HEK293 (cell line): ENCODE measurements at regions not wholly inside any gene's neighbourhood (a gene's known extent, or its start where the extent isn't known, plus 50 kb on each side); places are given as distances from the start of the nearest gene placed in this dataset.

ENCODE experiments used
- CTCF ChIA-PET: fragments of 350-600 bp; formaldehyde crosslinking; extraction: SDS; loops from one replicate; lab custom pipeline; 2021; ENCODE audit warnings: antibody characterized with exemption; lab: Yijun Ruan, JAX
- POLR2A ChIA-PET: fragments of 300-600 bp; formaldehyde crosslinking; extraction: SDS; loops from one replicate; lab custom pipeline; 2020; ENCODE audit warnings: antibody characterized with exemption, inconsistent platforms; lab: Yijun Ruan, JAX
- H3K27ac ChIP-seq: fragments of 200-500 bp; sonication (Bioruptor generic); 2 replicates; pipeline ENCODE4 v1.5.1; 2014; ENCODE audit warnings: low read depth, low read length, control low read depth, inconsistent platforms; ENCODE audit errors: extremely low read depth
- H3K36me3 ChIP-seq, 2 experiments: fragments of 200-500 bp in 1 of 2; sonication (Bioruptor generic) in 1 of 2; 1 replicate in 1 of 2; 2 replicates in 1 of 2; pipeline ENCODE4 v1.5.1; 2014 to 2017; ENCODE audit warnings: inconsistent platforms in 2 of 2, low read length in 2 of 2; ENCODE audit not compliant: control insufficient read depth in 2 of 2, insufficient read depth in 1 of 2
- H3K4me1 ChIP-seq: fragments of 200-500 bp; sonication (Bioruptor generic); 2 replicates; pipeline ENCODE4 v1.5.1; 2014; ENCODE audit warnings: mild to moderate bottlenecking, low read length, inconsistent platforms; ENCODE audit not compliant: control insufficient read depth, insufficient read depth
- H3K4me3 ChIP-seq: 2 replicates; pipeline ENCODE4 v1.5.1; 2011; ENCODE audit warnings: low read depth, mild to moderate bottlenecking, control low read depth, low read length, moderate library complexity
- H3K9me3 ChIP-seq: fragments of 200-500 bp; sonication (Bioruptor generic); 2 replicates; pipeline ENCODE4 v1.5.1; 2014; ENCODE audit warnings: low read depth, low read length, inconsistent platforms; ENCODE audit not compliant: control insufficient read depth, insufficient read depth
- BCL11B ChIP-seq: fragments of 450-650 bp; formaldehyde crosslinking; IDR thresholded peaks from 2 replicates; pipeline ENCODE4 v1.5.1; 2016; ENCODE audit warnings: low read depth, missing biosample characterization, missing genetic modification characterization
- GLI4 ChIP-seq: fragments of 450-650 bp; formaldehyde crosslinking; IDR thresholded peaks from 2 replicates; pipeline ENCODE4 v1.5.1; 2016; ENCODE audit warnings: missing biosample characterization, missing genetic modification characterization
- HOXD13 ChIP-seq: sonication (generic); formaldehyde crosslinking; IDR thresholded peaks from 2 replicates; pipeline ENCODE4 v1.8.0; 2022; ENCODE audit warnings: missing genetic modification reagents, borderline replicate concordance
- KLF1 ChIP-seq: fragments of 450-650 bp; formaldehyde crosslinking; IDR thresholded peaks from 2 replicates; pipeline ENCODE4 v1.5.1; 2016; ENCODE audit warnings: missing biosample characterization, missing genetic modification characterization
- KLF16 ChIP-seq: fragments of 450-650 bp; formaldehyde crosslinking; IDR thresholded peaks from 2 replicates; pipeline ENCODE4 v1.5.1; 2017; ENCODE audit warnings: missing biosample characterization, missing genetic modification characterization
- KLF7 ChIP-seq: fragments of 450-650 bp; formaldehyde crosslinking; IDR thresholded peaks from 2 replicates; pipeline ENCODE4 v1.5.1; 2016; ENCODE audit warnings: missing biosample characterization, missing genetic modification characterization, borderline replicate concordance
- MEIS1 ChIP-seq: sonication (generic); formaldehyde crosslinking; IDR thresholded peaks from 2 replicates; pipeline ENCODE4 v1.8.1; 2022; ENCODE audit warnings: missing genetic modification reagents, mild to moderate bottlenecking, borderline replicate concordance
- PATZ1 ChIP-seq: fragments of 450-650 bp; formaldehyde crosslinking; IDR thresholded peaks from 2 replicates; pipeline ENCODE4 v1.5.1; 2016; ENCODE audit warnings: missing biosample characterization, missing genetic modification characterization
- SCRT2 ChIP-seq: fragments of 450-650 bp; formaldehyde crosslinking; IDR thresholded peaks from 2 replicates; pipeline ENCODE4 v1.5.1; 2016; ENCODE audit warnings: missing biosample characterization, missing genetic modification characterization
- SP7 ChIP-seq: fragments of 450-650 bp; formaldehyde crosslinking; IDR thresholded peaks from 2 replicates; pipeline ENCODE4 v1.5.1; 2016; ENCODE audit warnings: missing biosample characterization, missing genetic modification characterization
- TRIM28 ChIP-seq: IDR thresholded peaks from 2 replicates; pipeline ENCODE4 v1.6.1; 2011; ENCODE audit warnings: low read length, control low read depth, borderline replicate concordance
- WT1 ChIP-seq: fragments of 450-650 bp; formaldehyde crosslinking; IDR thresholded peaks from 2 replicates; pipeline ENCODE4 v1.5.1; 2016; ENCODE audit warnings: missing biosample characterization, missing genetic modification characterization
- YY2 ChIP-seq: fragments of 450-650 bp; formaldehyde crosslinking; IDR thresholded peaks from 2 replicates; pipeline ENCODE4 v1.5.1; 2016; ENCODE audit warnings: missing biosample characterization, missing genetic modification characterization
- ZBTB17 ChIP-seq: fragments of 450-650 bp; formaldehyde crosslinking; IDR thresholded peaks from 2 replicates; pipeline ENCODE4 v1.5.1; 2016; ENCODE audit warnings: missing biosample characterization, missing genetic modification characterization
- ZBTB7A ChIP-seq: fragments of 450-650 bp; formaldehyde crosslinking; IDR thresholded peaks from 2 replicates; pipeline ENCODE4 v1.5.1; 2016; ENCODE audit warnings: low read depth, missing biosample characterization, missing genetic modification characterization
- ZFP37 ChIP-seq: fragments of 450-650 bp; formaldehyde crosslinking; IDR thresholded peaks from 2 replicates; pipeline ENCODE4 v1.5.1; 2016; ENCODE audit warnings: missing biosample characterization, missing genetic modification characterization
- ZFP41 ChIP-seq: fragments of 450-650 bp; formaldehyde crosslinking; IDR thresholded peaks from 2 replicates; pipeline ENCODE4 v1.5.1; 2016; ENCODE audit warnings: missing biosample characterization, missing genetic modification characterization, borderline replicate concordance
- ZNF121 ChIP-seq: fragments of 450-650 bp; formaldehyde crosslinking; IDR thresholded peaks from 2 replicates; pipeline ENCODE4 v1.5.1; 2016; ENCODE audit warnings: missing biosample characterization, missing genetic modification characterization
- ZNF366 ChIP-seq: fragments of 450-650 bp; formaldehyde crosslinking; conservative IDR thresholded peaks from 2 replicates; pipeline ENCODE4 v1.5.1; 2016; ENCODE audit warnings: missing biosample characterization, missing genetic modification characterization
- ZNF391 ChIP-seq: fragments of 450-650 bp; formaldehyde crosslinking; IDR thresholded peaks from 2 replicates; pipeline ENCODE4 v1.5.1; 2016; ENCODE audit warnings: low read depth, missing biosample characterization, missing genetic modification characterization, borderline replicate concordance
- ZNF664 ChIP-seq: fragments of 450-650 bp; formaldehyde crosslinking; IDR thresholded peaks from 2 replicates; pipeline ENCODE4 v1.5.1; 2016; ENCODE audit warnings: missing biosample characterization, missing genetic modification characterization
- ZNF76 ChIP-seq: fragments of 450-650 bp; formaldehyde crosslinking; IDR thresholded peaks from 2 replicates; pipeline ENCODE4; 2016; ENCODE audit warnings: low read depth, missing biosample characterization, missing genetic modification characterization, borderline replicate concordance
- ZNF785 ChIP-seq: fragments of 450-650 bp; formaldehyde crosslinking; IDR thresholded peaks from 2 replicates; pipeline ENCODE4 v1.5.1; 2016; ENCODE audit warnings: missing biosample characterization, missing genetic modification characterization
- ZNF791 ChIP-seq: fragments of 450-650 bp; formaldehyde crosslinking; IDR thresholded peaks from 2 replicates; pipeline ENCODE4 v1.5.1; 2016; ENCODE audit warnings: missing biosample characterization, missing genetic modification characterization
- TF ChIP-seq, protein P1 (sequence below): fragments of 450-650 bp; formaldehyde crosslinking; IDR thresholded peaks from 2 replicates; pipeline ENCODE4 v1.5.1; 2016; ENCODE audit warnings: missing biosample characterization, missing genetic modification characterization
- TF ChIP-seq, protein P2 (sequence below): fragments of 450-650 bp; IDR thresholded peaks from 2 replicates; pipeline ENCODE4 v1.5.1; 2018; ENCODE audit warnings: missing biosample characterization, missing genetic modification characterization
- TF ChIP-seq, protein P3 (sequence below): fragments of 450-650 bp; formaldehyde crosslinking; IDR thresholded peaks from 2 replicates; pipeline ENCODE4 v1.5.1; 2016; ENCODE audit warnings: missing biosample characterization, missing genetic modification characterization
- TF ChIP-seq, protein P4 (sequence below): fragments of 450-650 bp; formaldehyde crosslinking; IDR thresholded peaks from 2 replicates; pipeline ENCODE4 v1.5.1; 2016; ENCODE audit warnings: missing biosample characterization, missing genetic modification characterization
- TF ChIP-seq, protein P5 (sequence below): fragments of 450-650 bp; formaldehyde crosslinking; IDR thresholded peaks from 2 replicates; pipeline ENCODE4 v1.5.1; 2016; ENCODE audit warnings: missing biosample characterization, missing genetic modification characterization

DNA sequence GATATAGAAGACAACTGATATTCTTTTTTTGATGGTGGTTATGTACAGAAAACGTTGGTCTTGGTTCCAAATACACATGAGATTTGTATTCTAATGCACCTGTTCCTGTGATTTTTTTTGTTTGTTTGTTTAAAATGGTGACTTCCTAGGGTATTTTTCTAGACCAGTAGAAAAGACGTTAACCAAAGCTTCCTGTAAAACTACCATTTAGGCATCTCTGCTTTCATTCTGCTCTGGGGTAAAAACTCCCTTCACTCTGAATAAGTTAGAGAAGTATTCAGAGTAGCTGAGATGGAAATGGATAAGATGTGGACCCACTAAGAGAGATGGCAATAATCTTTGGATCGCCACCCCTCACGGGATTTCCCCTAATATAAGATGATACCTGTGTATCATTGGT, 343.2 kb upstream of the KLF3 start:
- Histone ChIP-seq H3K4me1 (no peaks in the 10 kb centered on the region), H3K36me3 (no peaks in the 10 kb centered on the region), H3K27ac (no peak overlapping the region), H3K9me3 (no peaks in the 10 kb centered on the region), H3K4me3 (no peak overlapping the region)
- POLR2A ChIA-PET = no interaction called here
- TF ChIP-seq BCL11B = no peak
- TF ChIP-seq MEIS1 (CRISPR knock-in tag) = no peak
- no peak for TF ChIP-seq HOXD13 (CRISPR knock-in tag)
- TF ChIP-seq ZNF366 (tag by site-specific recombination) = no peak
- TF ChIP-seq KLF7 (tag by site-specific recombination) = no peak
- no peak for TF ChIP-seq GLI4 (tag by site-specific recombination)
- TF ChIP-seq SCRT2 (tag by site-specific recombination) = no peak
- TF ChIP-seq, protein P1, sequence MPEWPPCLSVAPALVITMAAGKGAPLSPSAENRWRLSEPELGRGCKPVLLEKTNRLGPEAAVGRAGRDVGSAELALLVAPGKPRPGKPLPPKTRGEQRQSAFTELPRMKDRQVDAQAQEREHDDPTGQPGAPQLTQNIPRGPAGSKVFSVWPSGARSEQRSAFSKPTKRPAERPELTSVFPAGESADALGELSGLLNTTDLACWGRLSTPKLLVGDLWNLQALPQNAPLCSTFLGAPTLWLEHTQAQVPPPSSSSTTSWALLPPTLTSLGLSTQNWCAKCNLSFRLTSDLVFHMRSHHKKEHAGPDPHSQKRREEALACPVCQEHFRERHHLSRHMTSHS = no peak
- TF ChIP-seq, protein P2, sequence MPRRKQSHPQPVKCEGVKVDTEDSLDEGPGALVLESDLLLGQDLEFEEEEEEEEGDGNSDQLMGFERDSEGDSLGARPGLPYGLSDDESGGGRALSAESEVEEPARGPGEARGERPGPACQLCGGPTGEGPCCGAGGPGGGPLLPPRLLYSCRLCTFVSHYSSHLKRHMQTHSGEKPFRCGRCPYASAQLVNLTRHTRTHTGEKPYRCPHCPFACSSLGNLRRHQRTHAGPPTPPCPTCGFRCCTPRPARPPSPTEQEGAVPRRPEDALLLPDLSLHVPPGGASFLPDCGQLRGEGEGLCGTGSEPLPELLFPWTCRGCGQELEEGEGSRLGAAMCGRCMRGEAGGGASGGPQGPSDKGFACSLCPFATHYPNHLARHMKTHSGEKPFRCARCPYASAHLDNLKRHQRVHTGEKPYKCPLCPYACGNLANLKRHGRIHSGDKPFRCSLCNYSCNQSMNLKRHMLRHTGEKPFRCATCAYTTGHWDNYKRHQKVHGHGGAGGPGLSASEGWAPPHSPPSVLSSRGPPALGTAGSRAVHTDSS = no peak
- TF ChIP-seq, protein P3, sequence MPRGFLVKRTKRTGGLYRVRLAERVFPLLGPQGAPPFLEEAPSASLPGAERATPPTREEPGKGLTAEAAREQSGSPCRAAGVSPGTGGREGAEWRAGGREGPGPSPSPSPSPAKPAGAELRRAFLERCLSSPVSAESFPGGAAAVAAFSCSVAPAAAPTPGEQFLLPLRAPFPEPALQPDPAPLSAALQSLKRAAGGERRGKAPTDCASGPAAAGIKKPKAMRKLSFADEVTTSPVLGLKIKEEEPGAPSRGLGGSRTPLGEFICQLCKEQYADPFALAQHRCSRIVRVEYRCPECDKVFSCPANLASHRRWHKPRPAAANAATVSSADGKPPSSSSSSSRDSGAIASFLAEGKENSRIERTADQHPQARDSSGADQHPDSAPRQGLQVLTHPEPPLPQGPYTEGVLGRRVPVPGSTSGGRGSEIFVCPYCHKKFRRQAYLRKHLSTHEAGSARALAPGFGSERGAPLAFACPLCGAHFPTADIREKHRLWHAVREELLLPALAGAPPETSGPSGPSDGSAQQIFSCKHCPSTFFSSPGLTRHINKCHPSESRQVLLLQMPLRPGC (tag by site-specific recombination) = no peak
- no peak for TF ChIP-seq ZNF664 (tag by site-specific recombination)
- TF ChIP-seq ZFP37 (tag by site-specific recombination) = no peak
- no peak for TF ChIP-seq PATZ1 (tag by site-specific recombination)
- no peak for TF ChIP-seq ZBTB17 (tag by site-specific recombination)
- CTCF ChIA-PET = interaction anchor here (0.5 to 2.8 kb wide), 8 partner anchors 9 to 408 kb away, joined by 3 to 17 read pairs (median 4); no protein-coding TSS in a partner anchor

DNA sequence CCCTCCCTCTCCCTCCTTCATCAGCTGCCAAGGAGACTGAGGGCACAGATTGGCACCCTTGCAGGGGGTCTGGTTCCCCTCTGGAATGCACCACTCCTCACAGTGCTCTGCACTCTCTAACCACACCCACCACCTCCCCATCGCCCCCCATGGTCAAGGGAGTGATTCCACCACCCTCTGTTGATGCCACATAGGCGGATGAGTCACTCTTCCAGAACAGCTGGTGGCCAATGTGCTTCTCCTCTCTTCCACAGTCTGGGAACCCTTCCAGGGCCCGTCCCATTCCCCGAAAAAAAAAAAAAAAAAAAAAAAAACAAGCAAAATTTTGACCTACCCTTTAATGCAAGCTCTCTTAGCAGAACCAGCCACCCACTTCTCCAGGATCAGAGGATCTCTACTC, 341.3 kb upstream of the KLF3 start:
- Histone ChIP-seq H3K4me1 (no peaks in the 10 kb centered on the region), H3K4me3 (no peak overlapping the region), H3K9me3 (no peaks in the 10 kb centered on the region), H3K27ac (no peak overlapping the region), H3K36me3 (no peaks in the 10 kb centered on the region)
- CTCF ChIA-PET = interaction anchor here (0.9 kb wide), 1 partner anchor 260 kb away, joined by 4 read pairs; no protein-coding TSS in a partner anchor
- POLR2A ChIA-PET = no interaction called here
- TF ChIP-seq ZNF121 (no peak), TRIM28 (no peak), SP7 (tag by site-specific recombination) (0 out of 2 replicates have a peak, but pooled peaks have one; percentile 31), ZFP41 (tag by site-specific recombination) (no peak), WT1 (peak; percentile 73), ZNF391 (tag by site-specific recombination) (no peak), ZBTB7A (tag by site-specific recombination) (no peak), ZNF785 (no peak), YY2 (tag by site-specific recombination) (no peak), KLF7 (tag by site-specific recombination) (0 out of 2 replicates have a peak, but pooled peaks have one; percentile 42), KLF16 (no peak), ZNF76 (tag by site-specific recombination) (no peak), ZNF791 (tag by site-specific recombination) (no peak), KLF1 (peak; percentile 75)
- TF ChIP-seq, protein P4, sequence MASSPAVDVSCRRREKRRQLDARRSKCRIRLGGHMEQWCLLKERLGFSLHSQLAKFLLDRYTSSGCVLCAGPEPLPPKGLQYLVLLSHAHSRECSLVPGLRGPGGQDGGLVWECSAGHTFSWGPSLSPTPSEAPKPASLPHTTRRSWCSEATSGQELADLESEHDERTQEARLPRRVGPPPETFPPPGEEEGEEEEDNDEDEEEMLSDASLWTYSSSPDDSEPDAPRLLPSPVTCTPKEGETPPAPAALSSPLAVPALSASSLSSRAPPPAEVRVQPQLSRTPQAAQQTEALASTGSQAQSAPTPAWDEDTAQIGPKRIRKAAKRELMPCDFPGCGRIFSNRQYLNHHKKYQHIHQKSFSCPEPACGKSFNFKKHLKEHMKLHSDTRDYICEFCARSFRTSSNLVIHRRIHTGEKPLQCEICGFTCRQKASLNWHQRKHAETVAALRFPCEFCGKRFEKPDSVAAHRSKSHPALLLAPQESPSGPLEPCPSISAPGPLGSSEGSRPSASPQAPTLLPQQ = no peak
- TF ChIP-seq, protein P5, sequence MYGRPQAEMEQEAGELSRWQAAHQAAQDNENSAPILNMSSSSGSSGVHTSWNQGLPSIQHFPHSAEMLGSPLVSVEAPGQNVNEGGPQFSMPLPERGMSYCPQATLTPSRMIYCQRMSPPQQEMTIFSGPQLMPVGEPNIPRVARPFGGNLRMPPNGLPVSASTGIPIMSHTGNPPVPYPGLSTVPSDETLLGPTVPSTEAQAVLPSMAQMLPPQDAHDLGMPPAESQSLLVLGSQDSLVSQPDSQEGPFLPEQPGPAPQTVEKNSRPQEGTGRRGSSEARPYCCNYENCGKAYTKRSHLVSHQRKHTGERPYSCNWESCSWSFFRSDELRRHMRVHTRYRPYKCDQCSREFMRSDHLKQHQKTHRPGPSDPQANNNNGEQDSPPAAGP (tag by site-specific recombination) = peak; percentile 77
